HepG2 (cell line): ENCODE measurements at regions not wholly inside any gene's neighbourhood (a gene's known extent, or its start where the extent isn't known, plus 50 kb on each side); places are given as distances from the start of the nearest gene placed in this dataset.

Experiments
- ATAC-seq: fragments of 200-7000 bp; cut with Tn5 transposase; 3 replicates; pipeline ENCODE4 v1.9.1; 2020; ENCODE audit warnings: mild to moderate bottlenecking, moderate library complexity
- BruUV-seq: library from RNA; stranded (reverse); fragments of 400-500 nt; replicated peaks from 2 replicates; lab custom pipeline; 2021; lab: Mats Ljungman, UMichigan
- CTCF ChIA-PET: fragments of 300-600 bp; formaldehyde crosslinking; extraction: SDS; loops from one replicate; lab custom pipeline; 2021; ENCODE audit warnings: low total read pairs, inconsistent platforms, low intra/inter-chr PET ratio; lab: Yijun Ruan, JAX
- POLR2A ChIA-PET: fragments of 350-600 bp; sonication (Branson Sonifier 250); formaldehyde crosslinking; loops from one replicate; lab custom pipeline; 2020; ENCODE audit warnings: antibody characterized with exemption, inconsistent platforms; lab: Yijun Ruan, JAX
- DNase-seq: peaks from one replicate; pipeline ENCODE4 v3.0.0-alpha.2; 2015; ENCODE audit warnings: low spot score
- FAIRE-seq: peaks from 3 replicates; lab custom pipeline; 2011; peaks lifted over from hg19 to GRCh38; lab: Jason Lieb, UNC
- H2AFZ ChIP-seq: one replicate; pipeline ENCODE4 v1.6.1; 2011; ENCODE audit warnings: low read length, inconsistent platforms
- H3K27ac ChIP-seq: fragments of 300-600 bp; 3 replicates; pipeline ENCODE4 v1.8.0; 2011; ENCODE audit warnings: mixed run types, mild to moderate bottlenecking, mixed read lengths, low read length, inconsistent platforms; ENCODE audit not compliant: insufficient read depth; ENCODE audit errors: extremely low read length
- H3K27me3 ChIP-seq, 2 experiments: fragments of 200-600 bp in 1 of 2; 2 replicates in 1 of 2; 3 replicates in 1 of 2; pipeline versions ENCODE4 v1.6.0 to v1.8.0; 2011; ENCODE audit warnings: low read length in 2 of 2, mild to moderate bottlenecking in 2 of 2, moderate library complexity in 2 of 2, inconsistent platforms in 1 of 2; ENCODE audit not compliant: insufficient read depth in 2 of 2, control insufficient read depth in 1 of 2
- H3K36me3 ChIP-seq, 2 experiments: fragments of 200-600 bp in 1 of 2; replicated peaks in 1 of 2; 2 replicates in 1 of 2; 3 replicates in 1 of 2; pipeline versions ENCODE4 v1.5.1 to v1.8.0; 2011; ENCODE audit warnings: low read length in 2 of 2, inconsistent platforms in 1 of 2; ENCODE audit not compliant: insufficient read depth in 2 of 2, control insufficient read depth in 1 of 2
- H3K4me1 ChIP-seq: 2 replicates; pipeline ENCODE4 v1.5.1; 2012; ENCODE audit warnings: low read length, inconsistent platforms; ENCODE audit not compliant: insufficient read depth
- H3K4me2 ChIP-seq: 2 replicates; pipeline ENCODE4 v1.6.0; 2011; ENCODE audit warnings: low read depth, low read length, inconsistent platforms
- H3K4me3 ChIP-seq, 3 experiments: fragments of 200-600 bp in 1 of 3; sonication (generic), shearing (Covaris generic) in 1 of 3; replicated peaks in 1 of 3; 2 replicates each; pipeline ENCODE4 v1.5.1; 2011 to 2016; ENCODE audit warnings: low read length in 3 of 3, inconsistent platforms in 2 of 3, low read depth in 2 of 3, mild to moderate bottlenecking in 2 of 3, control low read depth in 1 of 3, mixed read lengths in 1 of 3; ENCODE audit not compliant: insufficient read depth in 1 of 3
- H3K79me2 ChIP-seq: one replicate; pipeline ENCODE4 v1.6.1; 2011; ENCODE audit warnings: low read length, inconsistent platforms; ENCODE audit not compliant: insufficient read depth
- H3K9ac ChIP-seq: 2 replicates; pipeline ENCODE4 v1.6.0; 2011; ENCODE audit warnings: mild to moderate bottlenecking, low read depth, low read length, inconsistent platforms; ENCODE audit not compliant: insufficient read depth
- H3K9me3 ChIP-seq: 2 replicates; pipeline ENCODE4 v1.5.1; 2012; ENCODE audit warnings: mild to moderate bottlenecking, low read length
- H4K20me1 ChIP-seq: 2 replicates; pipeline ENCODE4 v1.6.0; 2011; ENCODE audit warnings: inconsistent platforms, mild to moderate bottlenecking, low read length, moderate library complexity; ENCODE audit not compliant: insufficient read depth
- MAFF ChIP-seq: IDR thresholded peaks from 2 replicates; pipeline ENCODE4 v1.6.1; 2011; ENCODE audit warnings: low read depth, low read length, improper control_type of control experiment
- MAFK ChIP-seq, 2 experiments: IDR thresholded peaks in 1 of 2; conservative IDR thresholded peaks in 1 of 2; 2 replicates each; pipeline ENCODE4 v1.6.1; 2011; ENCODE audit warnings: improper control_type of control experiment in 2 of 2, low read length in 2 of 2
- PRMT3 ChIP-seq: sonication (generic); formaldehyde crosslinking; IDR thresholded peaks from 2 replicates; pipeline ENCODE4 v1.8.1; 2022; ENCODE audit warnings: low read depth, mild to moderate bottlenecking, moderate library complexity, missing genetic modification reagents, borderline replicate concordance
- SUZ12 ChIP-seq: fragments of 150-350 bp; IDR thresholded peaks from 2 replicates; pipeline ENCODE4 v1.6.1; 2014; ENCODE audit warnings: low read depth, low read length
- ZNF143 ChIP-seq: sonication (generic); formaldehyde crosslinking; IDR thresholded peaks from 2 replicates; pipeline ENCODE4 v1.4.0; 2020; ENCODE audit warnings: missing genetic modification reagents
- ZNF619 ChIP-seq: sonication (generic); formaldehyde crosslinking; IDR thresholded peaks from 2 replicates; pipeline ENCODE4 v1.4.0; 2020; ENCODE audit warnings: mild to moderate bottlenecking, missing genetic modification reagents
- WGBS: methylation state at CpG from one replicate; pipeline ENCODE4 v1.1.6; 2017; ENCODE audit warnings: low lambda C conversion rate; 5-methylcytosine and 5-hydroxymethylcytosine counted together
- in situ Hi-C: cut with HindIII; loops from 2 replicates; pipeline ENCODE4 v1.10.0; 2017; ENCODE audit warnings: low pct_unique_long_range_greater_than_20kb; ENCODE audit not compliant: extremely low pct_ligation_motif_present
- intact Hi-C: fragments of 100-400 bp; cut with micrococcal nuclease; formaldehyde crosslinking; loops from one replicate; pipeline ENCODE4 v1.10.0; 2022; ENCODE audit not compliant: unreplicated experiment
- TF ChIP-seq, protein P1 (sequence below): sonication (generic); formaldehyde crosslinking; IDR thresholded peaks from 2 replicates; pipeline ENCODE4 v1.9.0; 2021; ENCODE audit warnings: missing genetic modification reagents, borderline replicate concordance
- TF ChIP-seq, protein P2 (sequence below): IDR thresholded peaks from 2 replicates; pipeline ENCODE4 v1.6.1; 2016; ENCODE audit warnings: low read depth, borderline replicate concordance

DNA sequence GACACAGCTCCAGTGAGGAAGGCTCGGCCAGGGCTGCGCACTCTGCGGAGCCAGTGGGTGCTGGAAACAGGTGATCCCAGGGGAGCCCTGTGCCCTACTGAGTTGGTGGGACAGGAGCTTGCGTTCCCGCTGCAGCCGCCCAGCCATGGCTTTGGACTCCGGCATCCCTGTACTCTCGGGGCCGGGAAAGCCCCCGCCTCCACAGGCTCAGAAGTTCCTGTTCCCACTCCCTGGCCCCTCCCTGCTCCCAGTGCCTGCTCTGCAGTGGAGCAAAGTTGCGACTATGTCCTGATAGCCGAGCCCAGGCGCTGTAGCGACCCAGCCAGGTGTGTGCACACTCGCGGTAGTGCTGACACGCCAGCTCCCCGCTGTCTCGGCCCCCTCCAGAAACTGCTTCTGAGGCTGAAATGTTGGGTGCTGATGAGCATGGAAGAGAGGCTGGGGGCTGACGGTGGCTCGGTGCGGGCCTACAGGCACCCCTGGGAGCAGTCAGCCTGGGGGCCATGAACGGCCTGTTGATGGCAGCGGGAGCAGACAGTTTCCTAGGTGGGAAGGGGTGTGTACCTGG, 344.6 kb upstream of the MGAT4C start:
- FAIRE-seq: no peak
- Histone ChIP-seq H3K4me1 (no peaks in the 10 kb centered on the region), H3K4me2 (no peak overlapping the region), H4K20me1 (no peaks in the 10 kb centered on the region), H3K27me3 (no peaks in the 10 kb centered on the region), H3K36me3 (no peaks in the 10 kb centered on the region), H3K27ac (no peak overlapping the region), H3K79me2 (no peaks in the 10 kb centered on the region), H3K9ac (no peak overlapping the region), H3K4me3 (no peak overlapping the region), H2AFZ (no peak overlapping the region), H3K9me3 (no peaks in the 10 kb centered on the region)
- POLR2A ChIA-PET: no interaction called here
- intact Hi-C loops: no loop called here
- WGBS: 60% methylated on average over 3 of the region's 24 CpGs
- no peak for TF ChIP-seq SUZ12
- no peak for TF ChIP-seq ZNF619 (CRISPR knock-in tag)
- no peak for TF ChIP-seq ZNF143 (CRISPR knock-in tag)
- in situ Hi-C loops: no loop called here
- CTCF ChIA-PET: no interaction called here
- ATAC-seq: no peak
- DNase-seq: no peak
- BruUV-seq: no TSS peak

DNA sequence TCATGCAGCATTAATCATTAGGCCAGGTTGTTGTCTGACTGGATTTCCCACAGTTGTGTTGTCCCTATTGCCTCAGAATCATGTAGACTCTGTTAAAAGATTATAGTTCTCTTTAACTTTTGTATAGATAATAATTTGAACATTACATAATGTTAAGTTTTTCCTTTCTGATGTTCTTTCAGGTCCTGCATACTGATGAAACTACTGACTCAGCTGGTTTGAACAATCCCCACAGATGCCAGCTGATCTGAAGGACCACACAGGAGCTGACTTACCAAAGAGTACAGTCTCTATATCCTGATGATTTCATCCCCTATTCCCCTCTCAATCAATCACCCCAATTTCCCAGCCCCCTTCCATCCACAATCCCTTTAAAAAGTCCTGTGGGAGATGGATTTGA, 341.2 kb upstream of the MGAT4C start:
- Histone ChIP-seq H3K4me2 (no peak overlapping the region), H2AFZ (no peak overlapping the region), H3K27me3 (no peaks in the 10 kb centered on the region)

More for the DNA sequence above, 341.2 kb upstream of the MGAT4C start:
- Histone ChIP-seq H3K4me1 (no peaks in the 10 kb centered on the region), H3K9ac (no peak overlapping the region), H3K4me3 (no peak overlapping the region), H3K36me3 (no peaks in the 10 kb centered on the region), H3K79me2 (no peaks in the 10 kb centered on the region), H3K9me3 (no peaks in the 10 kb centered on the region), H3K27ac (no peak overlapping the region), H4K20me1 (no peaks in the 10 kb centered on the region)
- CTCF ChIA-PET: no interaction called here
- in situ Hi-C loops: no loop called here
- DNase-seq (no peak), FAIRE-seq (no peak), ATAC-seq (no peak)
- BruUV-seq: no TSS peak
- TF ChIP-seq, protein P1, sequence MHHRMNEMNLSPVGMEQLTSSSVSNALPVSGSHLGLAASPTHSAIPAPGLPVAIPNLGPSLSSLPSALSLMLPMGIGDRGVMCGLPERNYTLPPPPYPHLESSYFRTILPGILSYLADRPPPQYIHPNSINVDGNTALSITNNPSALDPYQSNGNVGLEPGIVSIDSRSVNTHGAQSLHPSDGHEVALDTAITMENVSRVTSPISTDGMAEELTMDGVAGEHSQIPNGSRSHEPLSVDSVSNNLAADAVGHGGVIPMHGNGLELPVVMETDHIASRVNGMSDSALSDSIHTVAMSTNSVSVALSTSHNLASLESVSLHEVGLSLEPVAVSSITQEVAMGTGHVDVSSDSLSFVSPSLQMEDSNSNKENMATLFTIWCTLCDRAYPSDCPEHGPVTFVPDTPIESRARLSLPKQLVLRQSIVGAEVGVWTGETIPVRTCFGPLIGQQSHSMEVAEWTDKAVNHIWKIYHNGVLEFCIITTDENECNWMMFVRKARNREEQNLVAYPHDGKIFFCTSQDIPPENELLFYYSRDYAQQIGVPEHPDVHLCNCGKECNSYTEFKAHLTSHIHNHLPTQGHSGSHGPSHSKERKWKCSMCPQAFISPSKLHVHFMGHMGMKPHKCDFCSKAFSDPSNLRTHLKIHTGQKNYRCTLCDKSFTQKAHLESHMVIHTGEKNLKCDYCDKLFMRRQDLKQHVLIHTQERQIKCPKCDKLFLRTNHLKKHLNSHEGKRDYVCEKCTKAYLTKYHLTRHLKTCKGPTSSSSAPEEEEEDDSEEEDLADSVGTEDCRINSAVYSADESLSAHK (CRISPR knock-in tag): no peak
- TF ChIP-seq MAFK (conservative IDR thresholded peaks at IDR 0.05 in 1 of 2, IDR thresholded peaks at IDR 0.05 in 1 of 2; ENCODE audit: low read length in 2 of 2) (peak; percentile 14 to 70; a peak in 2 of 4 replicates), MAFF (0 out of 2 replicates have a peak, but pooled peaks have one; percentile 23), PRMT3 (CRISPR knock-in tag) (no peak)
- TF ChIP-seq, protein P2, sequence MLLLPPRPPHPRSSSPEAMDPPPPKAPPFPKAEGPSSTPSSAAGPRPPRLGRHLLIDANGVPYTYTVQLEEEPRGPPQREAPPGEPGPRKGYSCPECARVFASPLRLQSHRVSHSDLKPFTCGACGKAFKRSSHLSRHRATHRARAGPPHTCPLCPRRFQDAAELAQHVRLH (CRISPR knock-in tag): no peak
- intact Hi-C loops: no loop called here
- POLR2A ChIA-PET: no interaction called here
